HG02588 (cell line): ENCODE measurements at regions not wholly inside any gene's neighbourhood (a gene's known extent, or its start where the extent isn't known, plus 50 kb on each side); places are given as distances from the start of the nearest gene placed in this dataset.

Source experiments
- ATAC-seq: cut with Tn5 transposase; IDR thresholded peaks from one replicate; pipeline ENCODE4 v1.9.1; 2021; ENCODE audit warnings: mild to moderate bottlenecking, moderate library complexity; ENCODE audit not compliant: unreplicated experiment

DNA sequence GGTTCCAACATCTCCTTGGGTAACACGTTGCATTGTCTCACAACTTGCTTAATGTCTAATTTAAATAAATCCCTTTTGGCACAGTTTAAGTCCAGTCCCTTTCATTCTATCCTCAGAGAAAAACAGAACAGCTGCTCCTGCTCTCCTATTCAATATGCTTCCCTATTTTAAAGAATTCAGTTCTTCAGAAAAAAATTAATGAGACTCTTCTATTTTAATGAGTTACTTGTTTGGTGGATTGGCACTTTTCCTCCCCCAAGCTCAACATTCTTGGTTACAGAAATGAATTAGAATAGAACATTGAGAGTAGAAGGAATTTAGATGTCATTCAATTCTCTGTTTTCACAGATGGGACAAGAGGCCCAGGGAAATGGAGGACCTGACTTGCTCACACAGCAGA is 116.9 kb upstream of the ATP8B1 start:
- ATAC-seq, result no peak

GRCh38 chr18:57918601-57919000 is 115.5 kb upstream of the ATP8B1 start:
- ATAC-seq, result no peak

DNA sequence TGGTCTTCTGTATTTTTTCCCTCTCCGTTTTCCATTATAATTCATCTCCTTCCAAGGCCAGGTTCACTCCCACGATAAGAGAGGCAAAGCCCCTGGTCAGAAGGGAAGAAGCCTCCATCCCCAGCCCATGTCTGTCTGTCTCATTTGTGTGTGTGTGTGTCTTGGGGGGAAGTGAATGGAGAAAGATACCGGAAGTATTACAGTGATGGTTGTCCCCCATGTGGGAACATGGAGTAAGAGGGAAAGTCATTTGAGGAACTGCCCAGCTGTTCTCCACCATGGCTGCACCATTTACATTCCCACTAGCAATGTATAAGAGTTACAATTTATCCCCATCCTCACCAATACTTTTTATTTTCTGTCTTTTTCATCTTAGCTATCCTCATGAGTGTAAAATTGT is 113.6 kb upstream of the ATP8B1 start:
- ATAC-seq, result no peak

DNA sequence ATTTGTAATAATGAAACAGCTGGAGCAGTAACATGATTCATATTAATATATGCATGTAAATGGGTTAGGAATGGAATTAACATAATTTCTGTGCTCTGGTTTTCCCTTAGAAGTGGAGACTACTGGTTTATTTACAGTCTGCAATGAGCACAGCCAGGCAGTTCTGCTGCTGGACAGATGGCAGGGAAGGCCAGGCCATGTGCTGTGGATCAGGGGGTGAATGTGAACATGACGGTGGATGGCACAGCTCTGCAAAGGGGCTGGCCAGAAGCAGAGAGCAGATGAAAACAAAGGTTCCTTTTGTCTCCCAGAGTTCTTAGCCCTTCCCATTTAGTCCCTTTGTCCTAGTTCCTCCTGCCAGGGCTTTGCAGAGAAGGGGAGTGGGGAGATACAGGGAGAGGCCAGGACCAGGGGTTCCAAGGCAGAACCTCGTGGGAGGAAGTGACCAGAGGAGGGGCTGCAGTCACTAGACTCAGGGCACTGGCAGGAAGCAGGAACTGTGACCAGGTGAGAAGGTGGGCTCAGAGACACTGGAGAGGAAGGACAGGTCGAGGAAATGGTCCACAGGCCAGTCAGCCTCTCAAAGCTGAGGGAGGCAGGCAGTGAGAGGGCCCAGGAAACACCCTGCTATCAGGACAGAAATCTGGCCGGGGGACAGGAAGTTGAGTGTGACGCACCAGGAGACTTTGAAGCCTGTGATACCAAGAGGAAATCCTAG is 112.9 kb upstream of the ATP8B1 start:
- no peak for ATAC-seq

- no peak for ATAC-seq
Observed at GRCh38 chr18:57915248-57915647, 112.1 kb upstream of the ATP8B1 start.

DNA sequence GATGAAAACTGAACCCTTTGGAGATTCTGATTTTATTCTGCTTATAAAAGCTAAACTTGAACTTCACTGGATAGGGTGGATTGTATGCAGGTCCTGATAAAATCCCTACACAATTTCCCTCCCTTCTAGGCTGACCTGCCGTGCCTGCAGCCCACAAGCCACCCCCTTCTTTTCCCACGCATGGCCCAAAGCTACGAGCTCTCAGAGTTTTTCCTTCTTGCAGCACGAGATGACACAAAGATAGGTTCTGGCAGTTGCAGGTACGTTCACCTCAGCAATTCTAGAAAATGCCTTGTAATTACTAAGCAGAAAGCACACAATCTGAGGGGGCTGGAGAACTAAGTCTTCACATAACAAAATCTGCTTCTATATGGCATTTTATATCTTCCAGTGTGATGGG is 110.6 kb upstream of the ATP8B1 start:
- ATAC-seq, result no peak

DNA sequence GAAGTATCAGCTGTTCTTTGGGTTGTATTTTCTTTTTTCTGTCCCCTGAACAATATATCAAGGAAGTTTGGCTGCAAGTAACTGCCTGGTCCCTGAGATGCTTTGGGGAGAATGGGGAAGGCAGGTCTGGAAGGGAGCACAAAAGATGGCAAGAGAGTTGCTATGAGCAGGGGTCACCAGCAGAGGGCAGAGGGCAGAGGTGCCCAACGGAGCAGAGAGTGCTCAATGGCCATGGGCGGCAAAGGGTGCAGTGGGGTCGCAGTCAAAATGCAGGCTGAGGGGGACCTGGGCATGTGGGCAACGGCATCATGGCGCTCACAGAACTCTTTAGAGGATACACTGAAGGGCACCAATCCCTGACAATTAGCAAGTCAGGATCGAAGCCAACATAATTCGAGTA is 107.7 kb upstream of the ATP8B1 start:
- ATAC-seq, result no peak

DNA sequence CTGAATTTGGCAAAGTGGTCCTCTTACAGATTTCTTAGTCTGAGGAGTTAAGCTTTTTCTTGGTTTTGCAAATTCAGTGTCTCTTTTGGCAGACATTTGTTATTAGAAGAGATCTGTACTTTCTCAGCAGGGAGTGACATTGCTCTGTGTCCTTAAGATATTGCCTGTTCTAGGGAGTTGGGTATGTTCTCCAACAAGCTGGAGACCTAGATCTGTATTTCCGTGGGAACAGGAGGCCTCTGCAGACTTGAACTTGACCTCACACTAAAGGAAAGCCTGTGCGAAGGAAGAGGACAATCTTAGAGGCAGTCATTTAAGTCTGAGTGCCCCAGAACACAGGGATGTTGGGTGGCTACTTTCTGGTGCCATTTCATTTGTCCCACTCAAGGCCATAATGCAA is 107.0 kb upstream of the ATP8B1 start:
- no peak for ATAC-seq

- no peak for ATAC-seq
Observed at GRCh38 chr18:57909620-57910019, 106.5 kb upstream of the ATP8B1 start.

DNA sequence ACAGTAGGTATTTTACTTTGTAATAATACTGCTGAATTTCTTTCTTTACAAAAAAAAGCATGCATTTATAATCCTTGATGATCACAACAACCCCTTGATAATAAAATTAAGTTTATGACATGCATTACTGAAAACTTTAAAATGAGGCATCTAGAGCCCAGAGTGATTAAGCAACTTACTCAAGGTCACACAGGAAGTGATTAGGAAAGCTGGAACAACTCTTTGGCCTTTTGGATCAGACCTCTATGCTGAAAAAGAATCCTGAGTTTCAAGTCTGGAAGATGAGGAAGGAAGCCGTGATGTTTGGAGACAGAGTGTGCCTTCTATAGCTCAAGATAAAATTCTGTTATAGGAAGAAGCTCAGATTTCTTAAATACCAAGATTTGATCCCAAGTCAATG is 105.0 kb upstream of the ATP8B1 start:
- no peak for ATAC-seq

DNA sequence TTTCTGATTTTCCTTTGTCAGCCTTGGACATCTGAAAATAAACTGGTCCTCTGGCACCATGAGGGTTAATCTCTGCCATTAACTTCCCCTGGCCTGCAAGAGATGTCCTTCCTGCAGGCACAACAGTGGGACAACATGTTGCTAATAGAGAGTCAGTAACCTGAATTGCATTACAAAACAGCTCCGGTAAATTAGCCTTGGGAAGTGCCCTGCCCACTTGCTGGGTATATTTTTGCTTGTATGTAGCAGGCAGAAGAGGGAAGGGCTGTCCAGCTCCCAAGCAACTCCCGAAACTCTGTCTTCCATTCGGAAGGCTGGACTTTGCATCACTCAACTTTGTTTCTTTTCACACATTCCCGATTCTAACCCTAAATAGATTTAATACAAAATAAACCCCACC is 104.4 kb upstream of the ATP8B1 start:
- no peak for ATAC-seq

GRCh38 chr18:57906852-57907251 is 103.7 kb upstream of the ATP8B1 start:
- ATAC-seq, result no peak

GRCh38 chr18:57904535-57904934 is 101.4 kb upstream of the ATP8B1 start:
- ATAC-seq, result no peak

DNA sequence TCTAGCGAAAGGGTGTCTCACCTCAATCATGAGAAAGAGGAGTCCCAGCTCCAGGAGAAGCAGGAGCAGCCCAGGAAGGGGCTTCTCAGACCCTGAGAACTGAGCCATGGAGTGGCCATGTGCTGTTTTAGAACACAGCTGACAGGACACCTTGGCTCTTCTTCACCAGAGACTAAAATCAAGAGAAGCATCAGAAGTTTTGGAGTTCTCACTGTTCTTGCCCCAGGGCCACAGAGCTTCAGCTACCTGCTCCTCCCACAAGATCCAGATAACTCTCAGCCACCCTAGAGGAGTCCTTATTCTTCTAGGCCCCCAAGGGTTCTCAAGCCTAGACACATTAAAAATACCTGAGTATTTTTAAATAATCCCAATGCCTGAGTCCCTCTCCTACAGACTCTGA is 99.6 kb upstream of the ATP8B1 start:
- no peak for ATAC-seq

GRCh38 chr18:57901825-57902589 is 98.9 kb upstream of the ATP8B1 start:
- ATAC-seq, result no peak

DNA sequence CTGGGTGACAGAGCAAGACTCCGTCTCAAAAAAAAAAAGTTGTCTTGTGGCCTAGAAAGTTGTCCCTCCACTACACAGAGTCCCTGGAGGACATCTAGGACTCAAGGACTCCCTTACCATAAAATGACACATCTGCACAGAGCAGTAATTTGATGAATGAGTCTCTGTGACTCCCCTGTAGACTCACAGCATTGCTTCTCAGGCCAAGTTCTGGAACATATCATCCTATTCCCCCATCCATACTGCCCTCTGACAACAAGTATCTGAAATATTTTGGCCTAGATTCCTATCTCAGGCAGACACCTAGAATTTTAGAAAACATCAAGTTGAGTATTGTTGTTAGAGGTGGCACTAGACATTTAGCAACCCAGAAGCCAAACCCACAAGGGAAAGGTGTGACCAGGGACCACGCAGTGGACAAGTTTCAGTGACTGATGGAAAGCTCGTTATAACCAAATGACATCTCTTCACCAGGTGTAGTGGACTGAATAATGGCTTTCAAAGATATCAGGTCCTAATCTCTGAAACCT is 97.9 kb upstream of the ATP8B1 start:
- ATAC-seq, result no peak

- no peak for ATAC-seq
Observed at GRCh38 chr18:57898506-57899124, 95.5 kb upstream of the ATP8B1 start.

GRCh38 chr18:57895182-57895581 is 92.1 kb upstream of the ATP8B1 start:
- ATAC-seq, result no peak

- ATAC-seq, result no peak
Observed at GRCh38 chr18:57891707-57892391, 88.7 kb upstream of the ATP8B1 start.

- ATAC-seq, result no peak
Observed at GRCh38 chr18:57890266-57890665, 87.2 kb upstream of the ATP8B1 start.

- no peak for ATAC-seq
Observed at GRCh38 chr18:57889841-57890240, 86.7 kb upstream of the ATP8B1 start.
